Neutrophil (primary cell): ENCODE measurements at regions not wholly inside any gene's neighbourhood (a gene's known extent, or its start where the extent isn't known, plus 50 kb on each side); places are given as distances from the start of the nearest gene placed in this dataset.

Experiments
- H3K27ac ChIP-seq: fragments of 200-600 bp; sonication (generic); 2 replicates; pipeline ENCODE4 v1.5.1; 2016; ENCODE audit warnings: mild to moderate bottlenecking, moderate library complexity
- H3K27me3 ChIP-seq: fragments of 200-600 bp; sonication (generic); 2 replicates; pipeline ENCODE4 v1.6.0; 2016; ENCODE audit warnings: mild to moderate bottlenecking
- H3K36me3 ChIP-seq: fragments of 200-600 bp; sonication (generic); 2 replicates; pipeline ENCODE4 v1.5.1; 2017
- H3K4me1 ChIP-seq, 2 experiments: fragments of 200-600 bp in 1 of 2; sonication (generic) in 1 of 2; 1 replicate in 1 of 2; 2 replicates in 1 of 2; pipeline versions ENCODE4 v1.5.1 to v1.6.1; 2013 to 2016; ENCODE audit warnings: low read depth in 1 of 2, low read length in 1 of 2, mild to moderate bottlenecking in 1 of 2, moderate library complexity in 1 of 2; ENCODE audit not compliant: control insufficient read depth in 1 of 2, insufficient read depth in 1 of 2
- H3K4me3 ChIP-seq, 2 experiments: fragments of 200-600 bp in 1 of 2; sonication (generic) in 1 of 2; 1 replicate in 1 of 2; 2 replicates in 1 of 2; pipeline ENCODE4 v1.5.1; 2013 to 2016; ENCODE audit warnings: low read depth in 1 of 2, low read length in 1 of 2, mild to moderate bottlenecking in 1 of 2, moderate library complexity in 1 of 2
- H3K9me3 ChIP-seq: fragments of 200-600 bp; sonication (generic); 2 replicates; pipeline ENCODE4 v1.5.1; 2016
- CTCF ChIP-seq: fragments of 200-600 bp; sonication (generic); IDR thresholded peaks from 2 replicates; pipeline ENCODE4 v1.5.1; 2016; ENCODE audit warnings: antibody characterized with exemption

GRCh38 chr13:107422421-107422820 lies 792.9 kb downstream of the LIG4 start:
- Histone ChIP-seq H3K27me3 (no peaks in the 10 kb centered on the region), H3K4me3 (no peak overlapping the region), H3K36me3 (no peaks in the 10 kb centered on the region), H3K27ac (no peak overlapping the region), H3K9me3 (no peaks in the 10 kb centered on the region), H3K4me1 (no peaks in the 10 kb centered on the region)
- TF ChIP-seq CTCF: no peak

GRCh38 chr13:107421951-107422350 lies 793.4 kb downstream of the LIG4 start:
- TF ChIP-seq CTCF: no peak
- no peak overlapping the region for H3K27ac ChIP-seq
- H3K36me3 ChIP-seq: no peaks in the 10 kb centered on the region
- no peaks in the 10 kb centered on the region for H3K27me3 ChIP-seq
- no peak overlapping the region for H3K4me3 ChIP-seq
- H3K9me3 ChIP-seq: no peaks in the 10 kb centered on the region
- H3K4me1 ChIP-seq: no peaks in the 10 kb centered on the region

GRCh38 chr13:107421028-107421427 lies 794.3 kb downstream of the LIG4 start:
- Histone ChIP-seq H3K9me3 (no peaks in the 10 kb centered on the region), H3K27me3 (no peaks in the 10 kb centered on the region), H3K4me3 (no peak overlapping the region), H3K4me1 (no peaks in the 10 kb centered on the region), H3K36me3 (no peaks in the 10 kb centered on the region), H3K27ac (no peak overlapping the region)
- TF ChIP-seq CTCF: no peak

- Histone ChIP-seq H3K27me3 (no peaks in the 10 kb centered on the region), H3K36me3 (no peaks in the 10 kb centered on the region), H3K27ac (no peak overlapping the region), H3K9me3 (no peaks in the 10 kb centered on the region), H3K4me3 (no peak overlapping the region), H3K4me1 (no peaks in the 10 kb centered on the region)
- TF ChIP-seq CTCF: no peak
Measured at GRCh38 chr13:107413005-107413404, 802.3 kb downstream of the LIG4 start.

- no peaks in the 10 kb centered on the region for H3K9me3 ChIP-seq
- no peak for TF ChIP-seq CTCF
- no peak overlapping the region for H3K27ac ChIP-seq
- H3K36me3 ChIP-seq: no peaks in the 10 kb centered on the region
- H3K4me1 ChIP-seq: no peaks in the 10 kb centered on the region
- no peaks in the 10 kb centered on the region for H3K27me3 ChIP-seq
- no peak overlapping the region for H3K4me3 ChIP-seq
Measured at GRCh38 chr13:107407074-107407473, 808.3 kb downstream of the LIG4 start.
